Neural progenitor cell (in vitro differentiated cells): ENCODE measurements at regions not wholly inside any gene's neighbourhood (a gene's known extent, or its start where the extent isn't known, plus 50 kb on each side); places are given as distances from the start of the nearest gene placed in this dataset.

Experiments
- DNase-seq: peaks from one replicate; pipeline ENCODE4 v3.0.0-alpha.2; 2016; ENCODE audit warnings: low spot score
- H2AFZ ChIP-seq: fragments of 200-600 bp; sonication (generic); replicated peaks from 2 replicates; pipeline ENCODE4 v1.6.1; 2016; ENCODE audit warnings: antibody characterized with exemption
- H3F3A ChIP-seq: fragments of 200-600 bp; sonication (generic); 2 replicates; pipeline ENCODE4 v1.6.1; 2016; ENCODE audit warnings: antibody characterized with exemption, low read depth
- H3K27ac ChIP-seq: fragments of 200-600 bp; sonication (generic); 2 replicates; pipeline ENCODE4 v1.5.1; 2016; ENCODE audit warnings: mild to moderate bottlenecking
- H3K27me3 ChIP-seq: fragments of 200-600 bp; sonication (generic); 2 replicates; pipeline ENCODE4 v1.6.1; 2016; ENCODE audit warnings: mild to moderate bottlenecking, moderate library complexity
- H3K36me3 ChIP-seq: fragments of 200-600 bp; sonication (generic); 2 replicates; pipeline ENCODE4 v1.5.1; 2016
- H3K4me1 ChIP-seq: fragments of 200-600 bp; sonication (generic); 2 replicates; pipeline ENCODE4 v1.6.1; 2016; ENCODE audit warnings: mixed run types
- H3K4me2 ChIP-seq: fragments of 200-600 bp; sonication (generic); 2 replicates; pipeline ENCODE4 v1.6.1; 2016
- H3K4me3 ChIP-seq: fragments of 200-600 bp; sonication (generic); 2 replicates; pipeline ENCODE4 v1.5.1; 2016
- H3K79me2 ChIP-seq: fragments of 200-600 bp; sonication (generic); 2 replicates; pipeline ENCODE4 v1.6.1; 2016; ENCODE audit warnings: low read depth
- H3K9ac ChIP-seq: fragments of 200-600 bp; sonication (generic); 2 replicates; pipeline ENCODE4 v1.6.1; 2016
- H3K9me3 ChIP-seq: fragments of 200-600 bp; sonication (generic); 2 replicates; pipeline ENCODE4 v1.5.1; 2016; ENCODE audit warnings: low read depth
- H4K20me1 ChIP-seq: fragments of 200-600 bp; sonication (generic); 2 replicates; pipeline ENCODE4 v1.6.1; 2016; ENCODE audit warnings: low read depth
- H3K27ac Mint-ChIP-seq: 3 replicates; pipeline ENCODE4 v1.8.0; 2021; ENCODE audit warnings: mixed read lengths
- H3K27me3 Mint-ChIP-seq: 2 replicates; pipeline ENCODE4 v1.8.0; 2022; ENCODE audit warnings: low read depth, mild to moderate bottlenecking, inconsistent platforms, moderate library complexity, mixed read lengths; ENCODE audit not compliant: insufficient read depth
- H3K36me3 Mint-ChIP-seq: 3 replicates; pipeline ENCODE4 v1.8.0; 2021; ENCODE audit warnings: mixed read lengths
- H3K4me1 Mint-ChIP-seq: 3 replicates; pipeline ENCODE4 v1.8.0; 2021; ENCODE audit warnings: mixed read lengths
- H3K4me3 Mint-ChIP-seq: 3 replicates; pipeline ENCODE4 v1.8.0; 2021; ENCODE audit warnings: mild to moderate bottlenecking, moderate library complexity, mixed read lengths
- H3K9me3 Mint-ChIP-seq: 3 replicates; pipeline ENCODE4 v1.8.0; 2020; ENCODE audit warnings: mixed read lengths
- EZH2 ChIP-seq: fragments of 200-600 bp; sonication (generic); IDR thresholded peaks from 2 replicates; pipeline ENCODE4 v1.6.1; 2017; ENCODE audit warnings: antibody characterized with exemption, mild to moderate bottlenecking, moderate library complexity
- EZH2phosphoT487 ChIP-seq: fragments of 200-600 bp; sonication (generic); IDR thresholded peaks from 2 replicates; pipeline ENCODE4 v1.6.1; 2017; ENCODE audit warnings: antibody characterized with exemption
- TF ChIP-seq, protein P1 (sequence below): fragments of 200-600 bp; sonication (generic); IDR thresholded peaks from 2 replicates; pipeline ENCODE4 v1.5.1; 2017; ENCODE audit warnings: antibody characterized with exemption, mild to moderate bottlenecking

- no peak for TF ChIP-seq EZH2phosphoT487
- TF ChIP-seq, protein P1, sequence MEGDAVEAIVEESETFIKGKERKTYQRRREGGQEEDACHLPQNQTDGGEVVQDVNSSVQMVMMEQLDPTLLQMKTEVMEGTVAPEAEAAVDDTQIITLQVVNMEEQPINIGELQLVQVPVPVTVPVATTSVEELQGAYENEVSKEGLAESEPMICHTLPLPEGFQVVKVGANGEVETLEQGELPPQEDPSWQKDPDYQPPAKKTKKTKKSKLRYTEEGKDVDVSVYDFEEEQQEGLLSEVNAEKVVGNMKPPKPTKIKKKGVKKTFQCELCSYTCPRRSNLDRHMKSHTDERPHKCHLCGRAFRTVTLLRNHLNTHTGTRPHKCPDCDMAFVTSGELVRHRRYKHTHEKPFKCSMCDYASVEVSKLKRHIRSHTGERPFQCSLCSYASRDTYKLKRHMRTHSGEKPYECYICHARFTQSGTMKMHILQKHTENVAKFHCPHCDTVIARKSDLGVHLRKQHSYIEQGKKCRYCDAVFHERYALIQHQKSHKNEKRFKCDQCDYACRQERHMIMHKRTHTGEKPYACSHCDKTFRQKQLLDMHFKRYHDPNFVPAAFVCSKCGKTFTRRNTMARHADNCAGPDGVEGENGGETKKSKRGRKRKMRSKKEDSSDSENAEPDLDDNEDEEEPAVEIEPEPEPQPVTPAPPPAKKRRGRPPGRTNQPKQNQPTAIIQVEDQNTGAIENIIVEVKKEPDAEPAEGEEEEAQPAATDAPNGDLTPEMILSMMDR, result no peak
- TF ChIP-seq EZH2, result no peak
- Histone ChIP-seq H3K4me2 (no peak overlapping the region), H3K4me1 (peaks cover 22% of the 10 kb centered on the region), H3K27me3 (no peaks in the 10 kb centered on the region), H3K9ac (no peak overlapping the region), H3F3A (no peaks in the 10 kb centered on the region), H3K27ac (no peak overlapping the region), H2AFZ (no peak overlapping the region), H4K20me1 (no peaks in the 10 kb centered on the region), H3K79me2 (no peaks in the 10 kb centered on the region), H3K36me3 (no peaks in the 10 kb centered on the region), H3K4me3 (no peak overlapping the region), H3K9me3 (no peaks in the 10 kb centered on the region)
- Mint-ChIP-seq H3K4me1 (peaks cover 35% of the 10 kb centered on the region), H3K9me3 (no peaks in the 10 kb centered on the region), H3K4me3 (no peak overlapping the region), H3K27me3 (peaks cover 2% of the 10 kb centered on the region), H3K36me3 (no peaks in the 10 kb centered on the region), H3K27ac (peak overlapping the region; percentile 38)
- no peak for DNase-seq
Measured at GRCh38 chr6:222468-222867, 69.8 kb upstream of the DUSP22 start.

GRCh38 chr6:223136-223535 is 69.2 kb upstream of the DUSP22 start:
- Histone ChIP-seq H3F3A (no peaks in the 10 kb centered on the region), H3K9ac (no peak overlapping the region), H3K4me1 (peaks cover 22% of the 10 kb centered on the region), H3K4me3 (no peak overlapping the region), H4K20me1 (no peaks in the 10 kb centered on the region), H3K79me2 (no peaks in the 10 kb centered on the region), H3K27me3 (no peaks in the 10 kb centered on the region), H3K36me3 (no peaks in the 10 kb centered on the region), H3K4me2 (peak overlapping the region; percentile 36), H3K27ac (no peak overlapping the region), H2AFZ (no peak overlapping the region), H3K9me3 (no peaks in the 10 kb centered on the region)
- Mint-ChIP-seq H3K27ac (no peak overlapping the region), H3K36me3 (no peaks in the 10 kb centered on the region), H3K27me3 (peaks cover 4% of the 10 kb centered on the region), H3K4me3 (no peak overlapping the region), H3K4me1 (peaks cover 37% of the 10 kb centered on the region), H3K9me3 (peaks cover 2% of the 10 kb centered on the region)
- TF ChIP-seq, protein P1, result no peak
- no peak for TF ChIP-seq EZH2phosphoT487
- TF ChIP-seq EZH2, result no peak
- DNase-seq, result no peak

GRCh38 chr6:223763-224162 is 68.5 kb upstream of the DUSP22 start:
- no peak overlapping the region for H3K27ac Mint-ChIP-seq
- H4K20me1 ChIP-seq, result no peaks in the 10 kb centered on the region
- no peak overlapping the region for H3K4me3 Mint-ChIP-seq
- no peak for TF ChIP-seq EZH2phosphoT487
- TF ChIP-seq EZH2, result no peak
- TF ChIP-seq, protein P1, result no peak
- peaks cover 36% of the 10 kb centered on the region for H3K4me1 Mint-ChIP-seq
- peaks cover 22% of the 10 kb centered on the region for H3K4me1 ChIP-seq
- no peak overlapping the region for H3K9ac ChIP-seq
- no peaks in the 10 kb centered on the region for H3K36me3 ChIP-seq
- no peak overlapping the region for H3K4me3 ChIP-seq
- peaks cover 3% of the 10 kb centered on the region for H3K9me3 Mint-ChIP-seq
- no peaks in the 10 kb centered on the region for H3K79me2 ChIP-seq
- H3K9me3 ChIP-seq, result no peaks in the 10 kb centered on the region
- DNase-seq, result no peak
- no peaks in the 10 kb centered on the region for H3F3A ChIP-seq
- no peak overlapping the region for H3K27ac ChIP-seq
- peaks cover 7% of the 10 kb centered on the region for H3K27me3 Mint-ChIP-seq
- H3K27me3 ChIP-seq, result no peaks in the 10 kb centered on the region
- H3K4me2 ChIP-seq, result no peak overlapping the region
- H3K36me3 Mint-ChIP-seq, result no peaks in the 10 kb centered on the region
- H2AFZ ChIP-seq, result no peak overlapping the region

- H3K9ac ChIP-seq, result no peak overlapping the region
- H3K4me2 ChIP-seq, result no peak overlapping the region
- H3F3A ChIP-seq, result no peaks in the 10 kb centered on the region
- no peak overlapping the region for H2AFZ ChIP-seq
- H3K4me1 Mint-ChIP-seq, result peaks cover 31% of the 10 kb centered on the region
- H3K9me3 ChIP-seq, result no peaks in the 10 kb centered on the region
- no peak overlapping the region for H3K27ac ChIP-seq
- H3K79me2 ChIP-seq, result no peaks in the 10 kb centered on the region
- H3K36me3 Mint-ChIP-seq, result no peaks in the 10 kb centered on the region
- no peak for TF ChIP-seq EZH2phosphoT487
- TF ChIP-seq, protein P1, result no peak
- no peak for TF ChIP-seq EZH2
- H3K9me3 Mint-ChIP-seq, result peaks cover 3% of the 10 kb centered on the region
- H3K4me3 ChIP-seq, result no peak overlapping the region
- no peaks in the 10 kb centered on the region for H3K27me3 ChIP-seq
- no peaks in the 10 kb centered on the region for H3K36me3 ChIP-seq
- DNase-seq, result no peak
- peaks cover 22% of the 10 kb centered on the region for H3K4me1 ChIP-seq
- peaks cover 7% of the 10 kb centered on the region for H3K27me3 Mint-ChIP-seq
- no peaks in the 10 kb centered on the region for H4K20me1 ChIP-seq
- no peak overlapping the region for H3K4me3 Mint-ChIP-seq
- H3K27ac Mint-ChIP-seq, result no peak overlapping the region
Measured at GRCh38 chr6:224350-224749, 67.9 kb upstream of the DUSP22 start.
